ENCODE measurements at regions not wholly inside any gene's neighbourhood (a gene's known extent, or its start where the extent isn't known, plus 50 kb on each side); places are given as distances from the start of the nearest gene placed in this dataset.

DNA sequence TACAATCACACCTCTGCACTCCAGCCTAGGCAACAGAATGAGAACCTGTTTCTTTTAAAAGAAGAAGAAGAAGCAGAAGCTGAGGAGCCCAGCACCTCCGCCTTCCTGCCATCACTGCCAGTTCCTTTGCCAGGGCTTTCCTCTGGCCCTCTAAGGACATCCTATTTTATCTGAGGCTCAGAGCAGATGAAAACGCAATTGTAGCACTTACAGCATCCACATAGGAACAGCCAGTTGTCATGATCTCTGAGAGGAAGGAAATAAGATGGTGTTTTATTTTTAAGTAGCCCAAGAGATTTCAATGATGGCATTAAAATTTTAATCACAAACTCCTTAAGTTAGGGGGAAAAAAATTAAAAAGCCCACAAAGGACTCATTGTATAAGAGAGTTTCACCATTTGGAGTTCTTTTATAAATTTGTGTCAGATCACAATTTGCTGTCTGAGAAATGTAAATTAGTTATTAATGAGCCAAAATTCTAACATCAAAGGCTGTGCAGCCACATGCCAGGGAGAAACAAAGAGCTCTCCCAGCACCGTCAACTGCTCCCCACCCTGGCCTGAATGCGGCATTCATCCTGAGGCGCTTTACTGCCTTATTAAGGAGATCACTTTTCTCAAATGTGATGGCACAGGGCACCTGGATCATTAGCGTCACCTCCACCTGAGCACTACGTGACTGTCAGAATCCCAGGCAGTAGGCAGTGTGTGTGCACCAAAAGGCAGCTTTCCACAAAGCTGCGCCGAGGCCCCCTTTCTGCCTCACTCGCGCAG, 393.0 kb downstream of the FOXO1 start:
- H3K4me1 ChIP-seq (ENCODE audit: control insufficient read depth, low read length): no peaks in the 10 kb centered on the region
- H3K4me2 ChIP-seq (ENCODE audit: low read length): no peak overlapping the region
- H3F3A ChIP-seq (ENCODE audit: control insufficient read depth, insufficient read depth): no peaks in the 10 kb centered on the region
- H3K27ac ChIP-seq (ENCODE audit: low read depth, low read length): no peak overlapping the region
- no peaks in the 10 kb centered on the region for H3K36me3 ChIP-seq (ENCODE audit: control insufficient read depth, low read length)
- TF ChIP-seq, protein P1, sequence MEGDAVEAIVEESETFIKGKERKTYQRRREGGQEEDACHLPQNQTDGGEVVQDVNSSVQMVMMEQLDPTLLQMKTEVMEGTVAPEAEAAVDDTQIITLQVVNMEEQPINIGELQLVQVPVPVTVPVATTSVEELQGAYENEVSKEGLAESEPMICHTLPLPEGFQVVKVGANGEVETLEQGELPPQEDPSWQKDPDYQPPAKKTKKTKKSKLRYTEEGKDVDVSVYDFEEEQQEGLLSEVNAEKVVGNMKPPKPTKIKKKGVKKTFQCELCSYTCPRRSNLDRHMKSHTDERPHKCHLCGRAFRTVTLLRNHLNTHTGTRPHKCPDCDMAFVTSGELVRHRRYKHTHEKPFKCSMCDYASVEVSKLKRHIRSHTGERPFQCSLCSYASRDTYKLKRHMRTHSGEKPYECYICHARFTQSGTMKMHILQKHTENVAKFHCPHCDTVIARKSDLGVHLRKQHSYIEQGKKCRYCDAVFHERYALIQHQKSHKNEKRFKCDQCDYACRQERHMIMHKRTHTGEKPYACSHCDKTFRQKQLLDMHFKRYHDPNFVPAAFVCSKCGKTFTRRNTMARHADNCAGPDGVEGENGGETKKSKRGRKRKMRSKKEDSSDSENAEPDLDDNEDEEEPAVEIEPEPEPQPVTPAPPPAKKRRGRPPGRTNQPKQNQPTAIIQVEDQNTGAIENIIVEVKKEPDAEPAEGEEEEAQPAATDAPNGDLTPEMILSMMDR (IDR thresholded peaks at IDR 0.05; ENCODE audit: low read depth, low read length, poor library complexity, severe bottlenecking): no peak
- no peak for TF ChIP-seq EZH2phosphoT487 (IDR thresholded peaks at IDR 0.05; ENCODE audit: borderline replicate concordance, low read length)
- H4K20me1 ChIP-seq (ENCODE audit: control insufficient read depth, insufficient read depth, low read depth, low read length): no peaks in the 10 kb centered on the region
- H3K9me3 ChIP-seq (ENCODE audit: control insufficient read depth, insufficient read depth, low read length): no peaks in the 10 kb centered on the region
- H3K79me2 ChIP-seq (ENCODE audit: control insufficient read depth, low read length): no peaks in the 10 kb centered on the region
- no peaks in the 10 kb centered on the region for H3K9me2 ChIP-seq (replicated peaks; ENCODE audit: control insufficient read depth, low read length)
- no peak overlapping the region for H3K4me3 ChIP-seq (ENCODE audit: low read length)
- H3K27me3 ChIP-seq (ENCODE audit: control insufficient read depth, low read length): no peaks in the 10 kb centered on the region

- TF ChIP-seq, protein P1 (IDR thresholded peaks at IDR 0.05; ENCODE audit: low read depth, low read length, poor library complexity, severe bottlenecking): no peak
- no peak for TF ChIP-seq EZH2phosphoT487 (IDR thresholded peaks at IDR 0.05; ENCODE audit: borderline replicate concordance, low read length)
- Histone ChIP-seq H3K9me3 (ENCODE audit: control insufficient read depth, insufficient read depth, low read length) (no peaks in the 10 kb centered on the region), H3K4me1 (ENCODE audit: control insufficient read depth, low read length) (no peaks in the 10 kb centered on the region), H3K36me3 (ENCODE audit: control insufficient read depth, low read length) (no peaks in the 10 kb centered on the region), H3K4me3 (ENCODE audit: low read length) (no peak overlapping the region), H3K9me2 (replicated peaks; ENCODE audit: control insufficient read depth, low read length) (no peaks in the 10 kb centered on the region), H4K20me1 (ENCODE audit: control insufficient read depth, insufficient read depth, low read depth, low read length) (no peaks in the 10 kb centered on the region), H3K79me2 (ENCODE audit: control insufficient read depth, low read length) (no peaks in the 10 kb centered on the region), H3F3A (ENCODE audit: control insufficient read depth, insufficient read depth) (no peaks in the 10 kb centered on the region), H3K27ac (ENCODE audit: low read depth, low read length) (no peak overlapping the region), H3K4me2 (ENCODE audit: low read length) (no peak overlapping the region), H3K27me3 (ENCODE audit: control insufficient read depth, low read length) (no peaks in the 10 kb centered on the region)
Measured at GRCh38 chr13:40274103-40274502, 392.3 kb downstream of the FOXO1 start.

DNA sequence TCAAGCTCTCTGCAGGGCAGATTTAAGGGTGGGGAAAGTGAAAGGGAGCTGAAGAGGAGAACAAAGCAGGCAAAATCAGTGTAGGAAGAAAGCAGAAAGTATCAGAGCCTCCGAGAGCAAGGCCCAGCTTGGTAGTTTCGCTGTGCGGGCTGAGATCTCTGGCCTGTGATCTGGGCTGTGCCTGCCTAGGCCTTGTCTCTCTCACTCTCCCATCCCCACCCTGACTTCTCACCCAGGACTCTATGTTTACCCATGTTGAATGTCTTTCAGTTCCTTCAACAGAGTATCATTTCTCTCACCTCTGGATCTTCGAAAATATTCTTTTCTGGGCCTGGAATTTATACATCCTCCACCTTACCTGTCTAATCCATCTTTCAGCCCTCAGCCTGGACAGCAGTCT, 391.3 kb downstream of the FOXO1 start:
- no peak overlapping the region for H3K4me3 ChIP-seq (ENCODE audit: low read length)
- no peaks in the 10 kb centered on the region for H3F3A ChIP-seq (ENCODE audit: control insufficient read depth, insufficient read depth)
- H3K27me3 ChIP-seq (ENCODE audit: control insufficient read depth, low read length): no peaks in the 10 kb centered on the region
- no peaks in the 10 kb centered on the region for H3K36me3 ChIP-seq (ENCODE audit: control insufficient read depth, low read length)
- H3K79me2 ChIP-seq (ENCODE audit: control insufficient read depth, low read length): no peaks in the 10 kb centered on the region
- no peak for TF ChIP-seq EZH2phosphoT487 (IDR thresholded peaks at IDR 0.05; ENCODE audit: borderline replicate concordance, low read length)
- TF ChIP-seq, protein P1 (IDR thresholded peaks at IDR 0.05; ENCODE audit: low read depth, low read length, poor library complexity, severe bottlenecking): no peak
- no peaks in the 10 kb centered on the region for H3K4me1 ChIP-seq (ENCODE audit: control insufficient read depth, low read length)
- H4K20me1 ChIP-seq (ENCODE audit: control insufficient read depth, insufficient read depth, low read depth, low read length): no peaks in the 10 kb centered on the region
- no peak overlapping the region for H3K4me2 ChIP-seq (ENCODE audit: low read length)
- H3K27ac ChIP-seq (ENCODE audit: low read depth, low read length): no peak overlapping the region
- no peaks in the 10 kb centered on the region for H3K9me2 ChIP-seq (replicated peaks; ENCODE audit: control insufficient read depth, low read length)
- no peaks in the 10 kb centered on the region for H3K9me3 ChIP-seq (ENCODE audit: control insufficient read depth, insufficient read depth, low read length)
